Activated naive CD4-positive, alpha-beta T cell treated with anti-CD3 and anti-CD28 coated beads for 36 hours (primary cell): ENCODE measurements at regions not wholly inside any gene's neighbourhood (a gene's known extent, or its start where the extent isn't known, plus 50 kb on each side); places are given as distances from the start of the nearest gene placed in this dataset.
"Not testable (repeated sequence)": the region's sequence is repeated elsewhere in the genome, so short reads cannot be mapped to it uniquely, and the experiment has no call there.

Experiments used
- CTCF ChIA-PET: fragments of 350-600 bp; sonication (Branson Sonifier 250); formaldehyde crosslinking; loops from one replicate; lab custom pipeline; 2021; ENCODE audit warnings: antibody characterized with exemption; lab: Charles Lee
- DNase-seq: peaks from one replicate; pipeline ENCODE4 v3.0.0-alpha.2; 2020
- H3K27ac Mint-ChIP-seq: one replicate; pipeline ENCODE4 v1.8.0; 2021; ENCODE audit warnings: mild to moderate bottlenecking, mixed read lengths
- H3K27me3 Mint-ChIP-seq: one replicate; pipeline ENCODE4 v1.8.0; 2021; ENCODE audit warnings: low read depth, mixed read lengths
- H3K36me3 Mint-ChIP-seq: one replicate; pipeline ENCODE4 v1.8.0; 2021; ENCODE audit warnings: low read depth, mixed read lengths
- H3K4me1 Mint-ChIP-seq: one replicate; pipeline ENCODE4 v1.8.0; 2021; ENCODE audit warnings: low read depth, mixed read lengths
- H3K4me3 Mint-ChIP-seq: one replicate; pipeline ENCODE4 v1.8.0; 2021; ENCODE audit warnings: mild to moderate bottlenecking, moderate library complexity, mixed read lengths
- H3K9me3 Mint-ChIP-seq: one replicate; pipeline ENCODE4 v1.8.0; 2021; ENCODE audit warnings: mixed read lengths
- intact Hi-C: fragments of 100-400 bp; cut with micrococcal nuclease; formaldehyde crosslinking; loops from one replicate; pipeline ENCODE4 v1.15.1; 2023

DNA sequence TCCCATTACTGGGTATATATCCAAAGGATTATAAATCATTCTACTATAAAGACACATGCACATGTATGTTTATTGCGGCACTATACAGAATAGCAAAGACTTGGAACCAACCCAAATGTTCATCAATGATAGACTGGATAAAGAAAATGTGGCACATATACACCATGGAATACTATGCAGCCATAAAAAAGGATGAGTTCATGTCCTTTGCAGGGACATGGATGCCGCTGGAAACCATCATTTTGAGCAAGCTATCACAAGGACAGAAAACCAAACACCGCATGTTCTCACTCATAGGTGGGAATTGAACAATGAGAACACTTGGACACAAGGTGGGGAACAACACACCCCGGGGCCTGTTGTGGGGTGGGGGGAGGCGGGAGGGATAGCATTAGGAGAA lies 57.0 kb upstream of the NEUROD1 start:
- intact Hi-C loops, H3K4me1 Mint-ChIP-seq, CTCF ChIA-PET, H3K9me3 Mint-ChIP-seq, DNase-seq, H3K27ac Mint-ChIP-seq, H3K4me3 Mint-ChIP-seq, H3K27me3 Mint-ChIP-seq, H3K36me3 Mint-ChIP-seq: not testable (repeated sequence)

- H3K36me3 Mint-ChIP-seq: no peaks in the 10 kb centered on the region
- H3K27ac Mint-ChIP-seq: no peak overlapping the region
- H3K27me3 Mint-ChIP-seq: peaks cover 5% of the 10 kb centered on the region
- no peak for DNase-seq
- no peaks in the 10 kb centered on the region for H3K4me1 Mint-ChIP-seq
- CTCF ChIA-PET: interaction anchor here (0.6 to 0.7 kb wide), 2 partner anchors 167 to 308 kb away, joined by 3 read pairs; no protein-coding TSS in a partner anchor
- H3K4me3 Mint-ChIP-seq: no peak overlapping the region
- intact Hi-C loops: no loop called here
- no peaks in the 10 kb centered on the region for H3K9me3 Mint-ChIP-seq
Observed at GRCh38 chr2:181738074-181738473, 57.8 kb upstream of the NEUROD1 start.

DNA sequence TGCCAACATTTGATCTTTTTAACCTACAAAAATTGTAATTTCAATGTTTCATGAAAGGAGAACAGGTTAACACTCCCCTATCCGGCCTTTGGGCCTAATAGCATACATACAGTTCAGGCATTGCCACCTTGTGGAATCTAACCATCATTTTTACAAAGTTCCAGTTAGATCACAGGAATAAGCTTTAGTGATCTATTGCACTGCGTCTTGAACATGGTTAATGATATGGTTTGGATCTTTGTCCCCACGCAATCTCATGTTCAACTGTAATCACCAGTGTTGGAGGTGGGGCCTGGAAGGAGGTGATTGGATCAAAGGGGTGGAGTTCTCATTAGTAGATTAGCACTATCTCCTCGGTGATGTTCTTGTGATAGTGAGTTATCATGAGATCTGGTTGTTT lies 58.2 kb upstream of the NEUROD1 start:
- Mint-ChIP-seq H3K4me1 (no peaks in the 10 kb centered on the region), H3K27me3 (peaks cover 4% of the 10 kb centered on the region), H3K27ac (no peak overlapping the region), H3K9me3 (no peaks in the 10 kb centered on the region), H3K4me3 (no peak overlapping the region), H3K36me3 (no peaks in the 10 kb centered on the region)
- DNase-seq: no peak
- CTCF ChIA-PET: interaction anchor here (0.6 to 0.7 kb wide), 2 partner anchors 167 to 309 kb away, joined by 3 read pairs; no protein-coding TSS in a partner anchor
- intact Hi-C loops: no loop called here

- intact Hi-C loops: no loop called here
- no peaks in the 10 kb centered on the region for H3K36me3 Mint-ChIP-seq
- no peak for DNase-seq
- CTCF ChIA-PET: interaction anchor here (0.6 to 3.0 kb wide), 4 partner anchors 8 to 209 kb away, joined by 3 to 10 read pairs (median 8); no protein-coding TSS in a partner anchor
- no peak overlapping the region for H3K4me3 Mint-ChIP-seq
- H3K27me3 Mint-ChIP-seq: no peaks in the 10 kb centered on the region
- no peaks in the 10 kb centered on the region for H3K9me3 Mint-ChIP-seq
- no peaks in the 10 kb centered on the region for H3K4me1 Mint-ChIP-seq
- no peak overlapping the region for H3K27ac Mint-ChIP-seq
Observed at GRCh38 chr2:181741756-181742155, 61.4 kb upstream of the NEUROD1 start.

DNA sequence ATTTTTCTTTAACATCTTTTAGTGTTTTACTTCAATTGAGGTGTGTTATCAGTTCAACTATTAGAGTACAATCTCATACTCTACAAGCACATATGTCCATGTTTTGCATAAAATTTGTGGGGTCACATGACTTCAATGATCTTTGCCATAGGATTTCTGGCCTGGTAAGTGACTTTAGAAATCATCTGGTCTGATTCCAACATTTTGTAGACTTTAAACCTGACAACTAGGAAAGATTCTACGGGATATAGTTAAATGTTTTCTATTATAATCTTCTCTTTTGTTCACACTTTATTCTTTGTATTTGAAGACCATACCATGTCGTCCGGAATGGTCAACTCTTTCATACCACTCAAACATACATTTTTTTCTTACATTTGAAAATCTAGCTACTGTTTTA lies 62.0 kb upstream of the NEUROD1 start:
- intact Hi-C loops: no loop called here
- CTCF ChIA-PET: interaction anchor here (0.8 to 3.0 kb wide), 12 partner anchors 11 to 338 kb away, joined by 3 to 10 read pairs (median 4); no protein-coding TSS in a partner anchor
- Mint-ChIP-seq H3K27me3 (peaks cover 2% of the 10 kb centered on the region), H3K36me3 (no peaks in the 10 kb centered on the region), H3K4me1 (no peaks in the 10 kb centered on the region), H3K27ac (no peak overlapping the region), H3K9me3 (no peaks in the 10 kb centered on the region), H3K4me3 (no peak overlapping the region)
- DNase-seq: no peak

DNA sequence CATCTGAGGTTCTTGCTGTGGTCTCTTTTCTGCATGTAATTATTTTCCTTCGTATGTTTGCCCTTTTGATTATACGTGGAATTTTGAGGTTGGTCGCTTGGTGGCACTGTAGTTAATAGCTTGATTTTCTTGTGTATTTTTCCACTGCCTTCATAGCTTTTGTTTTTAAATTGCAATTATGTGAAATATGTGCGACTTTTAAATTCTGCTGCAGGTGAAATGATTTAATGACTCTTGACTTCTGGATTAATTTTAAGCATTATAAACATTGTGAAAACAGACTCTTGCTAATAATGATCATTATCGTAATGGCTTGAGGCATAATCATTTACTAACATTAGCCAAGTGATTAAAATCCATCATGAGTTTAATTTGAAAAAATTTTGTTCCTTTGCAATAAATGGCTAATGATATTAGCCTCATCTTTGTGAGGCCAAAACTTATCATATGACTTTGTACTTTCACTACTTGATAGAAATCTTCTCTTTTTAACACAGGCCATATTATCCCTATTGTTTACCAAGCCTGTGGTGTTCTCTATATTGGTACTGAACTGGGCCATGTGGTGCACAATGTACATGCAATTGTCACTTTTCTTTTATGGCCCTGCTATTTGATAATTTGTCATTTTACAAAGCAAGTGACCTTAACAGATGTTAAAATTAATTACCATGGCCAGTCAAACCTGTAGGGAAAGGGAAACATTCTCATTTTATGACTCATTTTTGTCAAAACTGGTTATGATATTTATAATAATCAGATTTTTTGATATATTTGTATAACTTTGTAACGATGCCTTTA lies 62.8 kb upstream of the NEUROD1 start:
- CTCF ChIA-PET: interaction anchor here (0.8 to 3.0 kb wide), 12 partner anchors 10 to 338 kb away, joined by 3 to 10 read pairs (median 4); no protein-coding TSS in a partner anchor
- intact Hi-C loops: loop anchor here (1.0 kb wide), 4 partner anchors 161 to 908 kb away; no protein-coding TSS in a partner anchor
- H3K9me3 Mint-ChIP-seq: no peaks in the 10 kb centered on the region
- H3K36me3 Mint-ChIP-seq: no peaks in the 10 kb centered on the region
- H3K4me1 Mint-ChIP-seq: no peaks in the 10 kb centered on the region
- no peak overlapping the region for H3K27ac Mint-ChIP-seq
- peak; percentile 61 for DNase-seq
- peaks cover 2% of the 10 kb centered on the region for H3K27me3 Mint-ChIP-seq
- no peak overlapping the region for H3K4me3 Mint-ChIP-seq

GRCh38 chr2:181743723-181744031 lies 63.4 kb upstream of the NEUROD1 start:
- H3K4me3 Mint-ChIP-seq: no peak overlapping the region
- CTCF ChIA-PET: no interaction called here
- DNase-seq: no peak
- H3K36me3 Mint-ChIP-seq: no peaks in the 10 kb centered on the region
- no peaks in the 10 kb centered on the region for H3K9me3 Mint-ChIP-seq
- no peaks in the 10 kb centered on the region for H3K4me1 Mint-ChIP-seq
- intact Hi-C loops: loop anchor here (1.0 kb wide), 4 partner anchors 161 to 908 kb away; no protein-coding TSS in a partner anchor
- H3K27me3 Mint-ChIP-seq: peaks cover 2% of the 10 kb centered on the region
- no peak overlapping the region for H3K27ac Mint-ChIP-seq

DNA sequence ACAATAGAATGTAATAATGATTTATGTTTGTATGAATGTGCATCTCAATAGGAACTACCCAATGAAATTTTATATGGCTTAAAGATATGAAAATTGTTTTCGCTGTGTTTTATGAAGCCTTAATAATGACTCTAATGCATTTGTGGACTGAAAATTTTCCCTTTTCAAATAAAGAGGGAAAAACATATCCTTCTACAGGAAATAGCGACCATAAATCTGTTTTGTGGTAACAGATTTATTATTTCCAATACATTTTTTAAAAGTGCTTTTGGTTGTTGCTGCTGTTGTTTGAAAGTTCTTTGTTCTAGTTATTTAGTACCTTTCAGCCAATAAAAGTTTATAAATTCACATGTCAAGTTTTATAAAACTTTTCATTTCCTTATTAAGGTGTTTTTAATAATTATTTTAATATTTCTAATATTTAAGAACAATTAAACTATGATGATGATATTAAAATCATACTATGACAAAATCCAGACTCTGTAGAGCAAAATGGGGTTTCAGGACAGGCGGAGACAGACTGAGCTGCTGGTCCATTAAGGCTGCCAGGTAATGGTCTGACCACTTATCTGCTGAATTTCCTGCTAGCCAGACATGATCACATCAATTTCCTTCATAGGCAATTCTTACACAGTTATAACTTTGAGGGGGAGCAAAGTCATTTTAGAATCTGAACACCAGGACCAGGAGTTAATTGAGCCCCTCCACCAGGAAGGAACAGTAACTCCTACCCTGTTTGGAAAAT lies 65.7 kb upstream of the NEUROD1 start:
- H3K4me3 Mint-ChIP-seq: no peak overlapping the region
- no peaks in the 10 kb centered on the region for H3K9me3 Mint-ChIP-seq
- no peak for DNase-seq
- peaks cover 6% of the 10 kb centered on the region for H3K27me3 Mint-ChIP-seq
- no peaks in the 10 kb centered on the region for H3K36me3 Mint-ChIP-seq
- no peak overlapping the region for H3K27ac Mint-ChIP-seq
- CTCF ChIA-PET: interaction anchor here (0.6 kb wide), 1 partner anchor 161 kb away, joined by 4 read pairs; no protein-coding TSS in a partner anchor
- no peaks in the 10 kb centered on the region for H3K4me1 Mint-ChIP-seq
- intact Hi-C loops: no loop called here

- Mint-ChIP-seq H3K4me3 (no peak overlapping the region), H3K27me3 (peaks cover 10% of the 10 kb centered on the region), H3K36me3 (no peaks in the 10 kb centered on the region), H3K27ac (no peak overlapping the region), H3K9me3 (no peaks in the 10 kb centered on the region), H3K4me1 (no peaks in the 10 kb centered on the region)
- CTCF ChIA-PET: no interaction called here
- DNase-seq: no peak
- intact Hi-C loops: no loop called here
Observed at GRCh38 chr2:181746844-181747243, 66.5 kb upstream of the NEUROD1 start.

DNA sequence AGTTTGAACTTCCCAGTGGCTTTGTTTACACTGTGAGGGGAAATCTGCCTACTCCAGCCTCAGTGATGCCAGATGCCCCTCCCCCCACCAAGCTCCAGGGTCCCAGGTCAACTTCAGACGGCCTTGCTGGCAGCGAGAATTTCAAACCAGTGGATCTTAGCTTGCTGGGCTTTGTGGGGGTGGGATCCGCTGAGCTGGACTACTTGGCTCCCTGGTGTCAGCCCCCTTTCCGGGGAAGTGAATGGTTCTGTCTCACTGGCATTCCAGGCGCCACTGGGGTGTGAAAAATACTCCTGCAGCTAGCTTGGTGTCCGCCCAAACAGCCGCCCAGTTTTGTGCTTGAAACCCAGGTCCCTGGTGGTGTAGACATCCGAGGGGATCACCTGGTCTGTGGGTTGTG lies 70.0 kb upstream of the NEUROD1 start:
- H3K9me3 Mint-ChIP-seq: no peaks in the 10 kb centered on the region
- intact Hi-C loops: no loop called here
- no peaks in the 10 kb centered on the region for H3K36me3 Mint-ChIP-seq
- H3K4me3 Mint-ChIP-seq: no peak overlapping the region
- peaks cover 10% of the 10 kb centered on the region for H3K27me3 Mint-ChIP-seq
- no peak for DNase-seq
- no peaks in the 10 kb centered on the region for H3K4me1 Mint-ChIP-seq
- no peak overlapping the region for H3K27ac Mint-ChIP-seq
- CTCF ChIA-PET: interaction anchor here (0.7 to 1.1 kb wide), 2 partner anchors 9 to 205 kb away, joined by 3 read pairs; no protein-coding TSS in a partner anchor

DNA sequence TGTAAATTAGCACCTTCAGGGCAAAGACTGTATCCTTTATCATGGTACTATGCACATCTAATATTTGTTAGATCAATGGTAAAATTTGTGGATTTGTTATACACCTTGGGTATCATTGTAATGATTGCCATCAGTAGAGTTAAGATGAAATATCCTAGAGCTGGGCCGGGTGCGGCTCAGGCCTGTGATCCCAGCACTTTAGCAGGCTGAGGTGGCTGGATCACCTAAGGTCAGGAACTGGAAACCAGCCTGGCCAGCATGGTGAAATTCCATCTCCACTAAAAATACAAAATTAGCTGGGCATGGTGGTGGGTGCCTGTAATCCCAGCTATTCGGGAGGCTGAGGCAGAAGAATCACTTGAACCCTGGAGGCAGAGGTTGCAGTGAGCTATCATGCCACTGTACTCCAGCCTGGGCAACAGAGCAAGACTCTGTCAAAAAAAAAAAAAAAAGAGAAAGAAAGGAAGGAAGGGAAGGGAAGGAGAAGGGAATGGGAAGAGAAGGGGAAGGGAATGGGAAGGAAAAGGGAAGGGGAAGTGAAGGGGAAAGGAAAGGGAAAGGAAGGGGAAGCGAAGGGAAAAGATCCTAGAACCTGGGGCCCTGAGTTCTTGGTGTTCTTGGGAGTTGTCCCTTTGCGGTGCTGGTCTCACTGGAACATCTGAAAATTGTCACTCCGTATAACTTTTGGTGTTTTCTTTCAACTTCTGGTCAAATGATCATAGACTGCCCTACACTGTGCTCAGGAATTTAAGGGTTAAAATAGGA lies 71.1 kb upstream of the NEUROD1 start:
- Mint-ChIP-seq H3K4me1 (no peaks in the 10 kb centered on the region), H3K27ac (no peak overlapping the region), H3K4me3 (no peak overlapping the region), H3K9me3 (no peaks in the 10 kb centered on the region), H3K27me3 (peaks cover 10% of the 10 kb centered on the region), H3K36me3 (no peaks in the 10 kb centered on the region)
- CTCF ChIA-PET: no interaction called here
- intact Hi-C loops: no loop called here
- no peak for DNase-seq

DNA sequence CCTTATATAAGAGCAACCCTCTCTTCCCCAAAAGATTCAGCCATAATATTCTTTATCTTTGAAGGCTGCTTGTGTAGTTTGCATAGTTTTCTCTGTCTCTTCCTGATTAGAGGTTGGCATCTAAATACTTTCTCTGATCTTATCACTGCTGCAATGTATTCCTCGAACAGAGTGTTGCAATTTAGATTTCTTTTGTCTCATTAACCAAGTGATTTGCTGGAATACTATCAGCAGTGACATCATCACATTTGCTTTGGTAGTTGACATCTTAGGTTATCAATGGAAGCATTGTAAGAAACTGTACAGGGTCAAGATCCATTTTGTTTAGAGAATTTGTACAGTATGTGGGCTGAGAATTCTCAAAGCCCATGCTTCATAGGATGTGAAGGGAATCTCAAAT lies 72.0 kb upstream of the NEUROD1 start:
- intact Hi-C loops: no loop called here
- Mint-ChIP-seq H3K27me3 (peaks cover 7% of the 10 kb centered on the region), H3K4me1 (no peaks in the 10 kb centered on the region), H3K36me3 (no peaks in the 10 kb centered on the region), H3K4me3 (no peak overlapping the region), H3K27ac (no peak overlapping the region), H3K9me3 (no peaks in the 10 kb centered on the region)
- no peak for DNase-seq
- CTCF ChIA-PET: no interaction called here
